ENCODE measurements at regions not wholly inside any gene's neighbourhood (a gene's known extent, or its start where the extent isn't known, plus 50 kb on each side); places are given as distances from the start of the nearest gene placed in this dataset.

- no peak overlapping the region for H3K18ac ChIP-seq (ENCODE audit: low read length)
- H3K4me2 ChIP-seq (ENCODE audit: insufficient read depth, low read length, poor library complexity, severe bottlenecking) = no peak overlapping the region
- H2BK15ac ChIP-seq (ENCODE audit: low read length) = no peak overlapping the region
- no peak overlapping the region for H4K91ac ChIP-seq (ENCODE audit: low read depth, low read length, poor library complexity)
- H3K36me3 ChIP-seq (replicated peaks in 1 of 2; ENCODE audit: control insufficient read depth in 2 of 2, insufficient read depth in 2 of 2, low read length in 2 of 2) = no peaks in the 10 kb centered on the region
- peaks cover 0 to 4% of the 10 kb centered on the region in 2 donors for H3K9me3 ChIP-seq (replicated peaks in 1 of 2; ENCODE audit: control insufficient read depth in 2 of 2, insufficient read depth in 1 of 2, low read depth in 1 of 2, low read length in 2 of 2)
- no peak overlapping the region for H3K4me3 ChIP-seq (ENCODE audit: low read length in 2 of 2)
- no peak overlapping the region for H3K4ac ChIP-seq (ENCODE audit: low read length)
- no peaks in the 10 kb centered on the region for H3K4me1 ChIP-seq (ENCODE audit: control insufficient read depth in 2 of 2, insufficient read depth in 1 of 2, low read depth in 1 of 2, low read length in 2 of 2)
- no peak for DNase-seq (ENCODE audit: low spot score)
- H2AFZ ChIP-seq (ENCODE audit: low read length) = no peak overlapping the region
- no CpG with 5 or more reads among the region's 4 CpGs for WGBS, 2 donors (ENCODE audit: extremely low coverage in 2 of 2, insufficient read length in 2 of 2, insufficient replicate concordance in 1 of 2)
- H3K27me3 ChIP-seq (ENCODE audit: control insufficient read depth in 3 of 3, insufficient read depth in 3 of 3, low read depth in 1 of 3, low read length in 3 of 3) = no peaks in the 10 kb centered on the region
- H3K14ac ChIP-seq (ENCODE audit: low read length) = no peak overlapping the region
- H2BK5ac ChIP-seq (ENCODE audit: low read length) = no peak overlapping the region
- H3K23ac ChIP-seq (ENCODE audit: low read depth, low read length, poor library complexity) = no peak overlapping the region
- H3K27ac ChIP-seq (replicated peaks; ENCODE audit: low read length) = no peak overlapping the region
- no peak overlapping the region for H2BK12ac ChIP-seq (ENCODE audit: low read length)
- no peaks in the 10 kb centered on the region for H3K79me1 ChIP-seq (ENCODE audit: low read depth, low read length)
- H3K9ac ChIP-seq (ENCODE audit: low read depth, low read length, poor library complexity) = no peak overlapping the region
- H2BK120ac ChIP-seq (ENCODE audit: low read depth, low read length) = no peak overlapping the region
- H4K8ac ChIP-seq (ENCODE audit: low read depth, low read length) = no peak overlapping the region
- no peak overlapping the region for H2AK5ac ChIP-seq (ENCODE audit: low read depth, low read length)
Observed at GRCh38 chr20:7180256-7181045, 413.0 kb downstream of the BMP2 start.

- no peak overlapping the region for H2AFZ ChIP-seq (ENCODE audit: low read length)
Observed at GRCh38 chr20:7189231-7189630, 421.7 kb downstream of the BMP2 start.

GRCh38 chr20:7193681-7194080, 426.2 kb downstream of the BMP2 start:
- no peak for DNase-seq (ENCODE audit: low spot score)
- Histone ChIP-seq H3K4me2 (ENCODE audit: insufficient read depth, low read length, poor library complexity, severe bottlenecking) (no peak overlapping the region), H3K23ac (ENCODE audit: low read depth, low read length, poor library complexity) (no peak overlapping the region), H2AK5ac (ENCODE audit: low read depth, low read length) (no peak overlapping the region), H2AFZ (ENCODE audit: low read length) (no peak overlapping the region), H3K4me3 (ENCODE audit: low read length in 2 of 2) (no peak overlapping the region), H4K91ac (ENCODE audit: low read depth, low read length, poor library complexity) (no peak overlapping the region), H3K4ac (ENCODE audit: low read length) (no peak overlapping the region), H3K14ac (ENCODE audit: low read length) (no peak overlapping the region), H3K27me3 (ENCODE audit: control insufficient read depth in 3 of 3, insufficient read depth in 3 of 3, low read depth in 1 of 3, low read length in 3 of 3) (peaks cover 0 to 2% (median 0%) of the 10 kb centered on the region in 3 experiments), H3K4me1 (ENCODE audit: control insufficient read depth in 2 of 2, insufficient read depth in 1 of 2, low read depth in 1 of 2, low read length in 2 of 2) (no peaks in the 10 kb centered on the region), H4K8ac (ENCODE audit: low read depth, low read length) (no peak overlapping the region), H3K27ac (replicated peaks; ENCODE audit: low read length) (no peak overlapping the region), H2BK5ac (ENCODE audit: low read length) (no peak overlapping the region), H3K36me3 (replicated peaks in 1 of 2; ENCODE audit: control insufficient read depth in 2 of 2, insufficient read depth in 2 of 2, low read length in 2 of 2) (no peaks in the 10 kb centered on the region), H3K18ac (ENCODE audit: low read length) (no peak overlapping the region), H2BK12ac (ENCODE audit: low read length) (no peak overlapping the region), H2BK120ac (ENCODE audit: low read depth, low read length) (no peak overlapping the region), H3K79me1 (ENCODE audit: low read depth, low read length) (no peaks in the 10 kb centered on the region), H2BK15ac (ENCODE audit: low read length) (no peak overlapping the region), H3K9me3 (replicated peaks in 1 of 2; ENCODE audit: control insufficient read depth in 2 of 2, insufficient read depth in 1 of 2, low read depth in 1 of 2, low read length in 2 of 2) (peaks cover 0 to 2% of the 10 kb centered on the region in 2 donors), H3K9ac (ENCODE audit: low read depth, low read length, poor library complexity) (no peak overlapping the region)
- no CpG with 5 or more reads among the region's 4 CpGs for WGBS, 2 donors (ENCODE audit: extremely low coverage in 2 of 2, insufficient read length in 2 of 2, insufficient replicate concordance in 1 of 2)

More at GRCh38 chr20:7189231-7189630, 421.7 kb downstream of the BMP2 start:
- Histone ChIP-seq H4K91ac (ENCODE audit: low read depth, low read length, poor library complexity) (no peak overlapping the region), H2BK12ac (ENCODE audit: low read length) (no peak overlapping the region), H3K27ac (replicated peaks; ENCODE audit: low read length) (no peak overlapping the region), H3K9ac (ENCODE audit: low read depth, low read length, poor library complexity) (no peak overlapping the region), H3K4me1 (ENCODE audit: control insufficient read depth in 2 of 2, insufficient read depth in 1 of 2, low read depth in 1 of 2, low read length in 2 of 2) (no peaks in the 10 kb centered on the region), H3K79me1 (ENCODE audit: low read depth, low read length) (no peaks in the 10 kb centered on the region), H3K9me3 (replicated peaks in 1 of 2; ENCODE audit: control insufficient read depth in 2 of 2, insufficient read depth in 1 of 2, low read depth in 1 of 2, low read length in 2 of 2) (peaks cover 0 to 2% of the 10 kb centered on the region in 2 donors), H2BK120ac (ENCODE audit: low read depth, low read length) (no peak overlapping the region), H3K27me3 (ENCODE audit: control insufficient read depth in 3 of 3, insufficient read depth in 3 of 3, low read depth in 1 of 3, low read length in 3 of 3) (peaks cover 0 to 2% (median 0%) of the 10 kb centered on the region in 3 experiments), H3K36me3 (replicated peaks in 1 of 2; ENCODE audit: control insufficient read depth in 2 of 2, insufficient read depth in 2 of 2, low read length in 2 of 2) (no peaks in the 10 kb centered on the region), H2BK5ac (ENCODE audit: low read length) (no peak overlapping the region), H3K23ac (ENCODE audit: low read depth, low read length, poor library complexity) (no peak overlapping the region), H2BK15ac (ENCODE audit: low read length) (no peak overlapping the region), H3K4me2 (ENCODE audit: insufficient read depth, low read length, poor library complexity, severe bottlenecking) (no peak overlapping the region), H3K18ac (ENCODE audit: low read length) (no peak overlapping the region), H2AK5ac (ENCODE audit: low read depth, low read length) (no peak overlapping the region), H3K4ac (ENCODE audit: low read length) (no peak overlapping the region), H4K8ac (ENCODE audit: low read depth, low read length) (no peak overlapping the region), H3K4me3 (ENCODE audit: low read length in 2 of 2) (no peak overlapping the region), H3K14ac (ENCODE audit: low read length) (no peak overlapping the region)
- WGBS, 2 donors (ENCODE audit: extremely low coverage in 2 of 2, insufficient read length in 2 of 2, insufficient replicate concordance in 1 of 2) = no CpG with 5 or more reads among the region's 2 CpGs
- no peak for DNase-seq (ENCODE audit: low spot score)

GRCh38 chr20:7195704-7196103, 428.2 kb downstream of the BMP2 start:
- Histone ChIP-seq H2BK15ac (ENCODE audit: low read length) (no peak overlapping the region), H4K8ac (ENCODE audit: low read depth, low read length) (no peak overlapping the region), H3K27ac (replicated peaks; ENCODE audit: low read length) (no peak overlapping the region), H3K23ac (ENCODE audit: low read depth, low read length, poor library complexity) (no peak overlapping the region), H2BK120ac (ENCODE audit: low read depth, low read length) (no peak overlapping the region), H3K4me1 (ENCODE audit: control insufficient read depth in 2 of 2, insufficient read depth in 1 of 2, low read depth in 1 of 2, low read length in 2 of 2) (no peaks in the 10 kb centered on the region), H2BK5ac (ENCODE audit: low read length) (no peak overlapping the region), H3K4me3 (ENCODE audit: low read length in 2 of 2) (no peak overlapping the region), H3K14ac (ENCODE audit: low read length) (no peak overlapping the region), H3K18ac (ENCODE audit: low read length) (no peak overlapping the region), H3K36me3 (replicated peaks in 1 of 2; ENCODE audit: control insufficient read depth in 2 of 2, insufficient read depth in 2 of 2, low read length in 2 of 2) (no peaks in the 10 kb centered on the region), H3K79me1 (ENCODE audit: low read depth, low read length) (no peaks in the 10 kb centered on the region), H3K27me3 (ENCODE audit: control insufficient read depth in 3 of 3, insufficient read depth in 3 of 3, low read depth in 1 of 3, low read length in 3 of 3) (no peaks in the 10 kb centered on the region), H4K91ac (ENCODE audit: low read depth, low read length, poor library complexity) (no peak overlapping the region), H3K9me3 (replicated peaks in 1 of 2; ENCODE audit: control insufficient read depth in 2 of 2, insufficient read depth in 1 of 2, low read depth in 1 of 2, low read length in 2 of 2) (peaks cover 0 to 2% of the 10 kb centered on the region in 2 donors), H2BK12ac (ENCODE audit: low read length) (no peak overlapping the region), H3K4me2 (ENCODE audit: insufficient read depth, low read length, poor library complexity, severe bottlenecking) (no peak overlapping the region), H3K4ac (ENCODE audit: low read length) (no peak overlapping the region), H2AK5ac (ENCODE audit: low read depth, low read length) (no peak overlapping the region), H3K9ac (ENCODE audit: low read depth, low read length, poor library complexity) (no peak overlapping the region), H2AFZ (ENCODE audit: low read length) (no peak overlapping the region)
- no peak for DNase-seq (ENCODE audit: low spot score)
- WGBS, 2 donors (ENCODE audit: extremely low coverage in 2 of 2, insufficient read length in 2 of 2, insufficient replicate concordance in 1 of 2) = no CpG with 5 or more reads among the region's 5 CpGs

Data from neuronal stem cell (in vitro differentiated cells).